ENCODE measurements at regions not wholly inside any gene's neighbourhood (a gene's known extent, or its start where the extent isn't known, plus 50 kb on each side); places are given as distances from the start of the nearest gene placed in this dataset.

GRCh38 chr3:177449360-177450006 lies 252.2 kb upstream of the TBL1XR1 start:
- intact Hi-C loops (cut with DNase I; ENCODE audit: low total_unique reads), result no loop called here
- DNase-seq, result no peak
- TF ChIP-seq CTCF (IDR thresholded peaks at IDR 0.05), result no peak
- no peak for TF ChIP-seq POLR2A (IDR thresholded peaks at IDR 0.05)
- Histone ChIP-seq H3K27me3 (no peaks in the 10 kb centered on the region), H3K4me3 (no peak overlapping the region), H3K36me3 (ENCODE audit: low read depth, missing control alignments) (no peaks in the 10 kb centered on the region), H3K4me1 (no peaks in the 10 kb centered on the region), H3K27ac (no peak overlapping the region), H3K9me3 (no peaks in the 10 kb centered on the region)
- WGBS, 2 donors, result 85 to 96% methylated on average over 5 of the region's 5 CpGs

GRCh38 chr3:177451301-177451750 lies 254.0 kb upstream of the TBL1XR1 start:
- intact Hi-C loops (cut with DNase I; ENCODE audit: low total_unique reads), result no loop called here
- H3K4me1 ChIP-seq, result no peaks in the 10 kb centered on the region

GRCh38 chr3:177451864-177452830 lies 254.9 kb upstream of the TBL1XR1 start:
- H3K9me3 ChIP-seq, result no peaks in the 10 kb centered on the region
- H3K27me3 ChIP-seq, result no peaks in the 10 kb centered on the region
- intact Hi-C loops (cut with DNase I; ENCODE audit: low total_unique reads), result no loop called here
- TF ChIP-seq CTCF (IDR thresholded peaks at IDR 0.05) (no peak), POLR2A (IDR thresholded peaks at IDR 0.05) (no peak)
- H3K4me3 ChIP-seq, result no peak overlapping the region
- no peaks in the 10 kb centered on the region for H3K36me3 ChIP-seq (ENCODE audit: low read depth, missing control alignments)
- 51 to 52% methylated on average over 5 of the region's 5 CpGs for WGBS, 2 donors
- H3K27ac ChIP-seq, result no peak overlapping the region
- H3K4me1 ChIP-seq, result no peaks in the 10 kb centered on the region
- no peak for DNase-seq

More at GRCh38 chr3:177451301-177451750, 254.0 kb upstream of the TBL1XR1 start:
- WGBS, 2 donors, result 58 to 76% methylated on average over 8 of the region's 8 CpGs
- Histone ChIP-seq H3K27ac (no peak overlapping the region), H3K27me3 (no peaks in the 10 kb centered on the region), H3K4me3 (no peak overlapping the region), H3K36me3 (ENCODE audit: low read depth, missing control alignments) (no peaks in the 10 kb centered on the region), H3K9me3 (no peaks in the 10 kb centered on the region)
- TF ChIP-seq CTCF (IDR thresholded peaks at IDR 0.05) (no peak), POLR2A (IDR thresholded peaks at IDR 0.05) (no peak)
- DNase-seq, result no peak

GRCh38 chr3:177452831-177453450 lies 255.7 kb upstream of the TBL1XR1 start:
- Histone ChIP-seq H3K4me3 (no peak overlapping the region), H3K27me3 (no peaks in the 10 kb centered on the region), H3K36me3 (ENCODE audit: low read depth, missing control alignments) (no peaks in the 10 kb centered on the region), H3K4me1 (no peaks in the 10 kb centered on the region), H3K27ac (no peak overlapping the region), H3K9me3 (no peaks in the 10 kb centered on the region)
- DNase-seq, result no peak
- intact Hi-C loops (cut with DNase I; ENCODE audit: low total_unique reads), result no loop called here
- WGBS, 2 donors, result 93 to 95% methylated on average over 6 of the region's 6 CpGs
- no peak for TF ChIP-seq CTCF (IDR thresholded peaks at IDR 0.05)

Measured in testis (tissue), 2 donors.